PFSK-1 (cell line): ENCODE measurements at regions not wholly inside any gene's neighbourhood (a gene's known extent, or its start where the extent isn't known, plus 50 kb on each side); places are given as distances from the start of the nearest gene placed in this dataset.

Experiments
- FOXP2 ChIP-seq: optimal IDR thresholded peaks from 2 replicates; pipeline ENCODE3; 2011; ENCODE audit warnings: borderline replicate concordance, control low read depth, inconsistent platforms; ENCODE audit not compliant: insufficient read depth; ENCODE audit errors: extremely low read length, extremely low read depth
- POLR2AphosphoS5 ChIP-seq: IDR thresholded peaks from 2 replicates; pipeline ENCODE4 v1.6.1; 2012; ENCODE audit warnings: low read depth, mild to moderate bottlenecking, control low read depth, low read length, moderate library complexity
- REST ChIP-seq, 2 experiments: IDR thresholded peaks; 2 replicates each; pipeline versions ENCODE4 v1.6.1 to v1.8.0; 2011 to 2012; ENCODE audit warnings: low read depth in 2 of 2, low read length in 2 of 2, control low read depth in 1 of 2, inconsistent platforms in 1 of 2, mild to moderate bottlenecking in 1 of 2, moderate library complexity in 1 of 2; ENCODE audit not compliant: insufficient read depth in 1 of 2
- SIN3A ChIP-seq: IDR thresholded peaks from 2 replicates; pipeline ENCODE4 v1.6.1; 2012; ENCODE audit warnings: mild to moderate bottlenecking, low read length, moderate library complexity, borderline replicate concordance; ENCODE audit not compliant: insufficient read depth
- TAF1 ChIP-seq: IDR thresholded peaks from 2 replicates; pipeline ENCODE4 v1.6.1; 2012; ENCODE audit warnings: low read length, control low read depth, borderline replicate concordance; ENCODE audit not compliant: insufficient read depth

GRCh38 chr15:69929905-69930630 is 167.6 kb downstream of the TLE3 start:
- no peak for TF ChIP-seq SIN3A
- TF ChIP-seq TAF1: no peak

DNA sequence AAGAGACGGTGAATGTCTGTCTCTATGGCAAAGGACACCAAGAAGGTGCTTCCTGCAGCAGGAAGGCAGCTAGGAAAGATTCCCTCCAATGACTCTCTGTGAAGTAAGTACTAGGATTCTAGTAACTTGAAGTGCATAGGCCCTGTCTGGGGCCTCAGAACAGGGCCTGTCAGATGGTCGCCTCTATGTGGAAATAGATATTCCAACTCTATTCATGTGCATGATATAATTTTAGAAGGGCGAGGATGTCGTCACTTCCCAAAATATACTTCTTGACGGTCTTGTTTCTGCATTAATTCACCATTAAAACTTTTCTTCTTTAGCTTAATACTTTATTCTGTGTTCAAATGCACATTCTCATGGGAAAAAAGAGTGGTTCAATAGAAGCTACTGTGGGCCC is 167.0 kb downstream of the TLE3 start:
- no peak for TF ChIP-seq REST (IDR thresholded peaks at IDR 0.05; ENCODE audit: insufficient read depth in 1 of 2, low read depth in 2 of 2, low read length in 2 of 2)
- TF ChIP-seq SIN3A: no peak
- TF ChIP-seq FOXP2: no peak
- no peak for TF ChIP-seq POLR2AphosphoS5
- TF ChIP-seq TAF1: no peak

DNA sequence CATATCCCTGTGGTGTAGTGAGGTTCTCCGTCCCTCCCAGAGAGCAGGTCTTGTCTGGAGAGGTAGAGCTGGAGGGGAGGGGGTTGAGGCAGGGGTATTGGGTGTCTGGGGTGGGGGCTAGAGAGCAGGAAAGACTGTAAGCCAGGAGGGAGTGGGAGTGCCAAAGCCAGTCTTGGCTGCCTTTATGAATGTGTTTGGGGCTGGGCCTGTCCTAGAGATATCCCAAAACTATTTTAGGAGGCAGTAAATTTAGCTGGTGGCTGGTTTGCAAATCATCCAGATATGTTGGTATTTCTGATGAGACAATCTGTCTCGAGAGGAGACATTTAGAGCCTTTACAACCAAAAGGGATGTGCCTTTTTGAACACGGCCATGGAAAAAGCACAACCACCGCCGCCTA is 166.6 kb downstream of the TLE3 start:
- TF ChIP-seq SIN3A: no peak

- TF ChIP-seq TAF1: no peak
- no peak for TF ChIP-seq SIN3A
- no peak for TF ChIP-seq FOXP2
- no peak for TF ChIP-seq REST (IDR thresholded peaks at IDR 0.05; ENCODE audit: insufficient read depth in 1 of 2, low read depth in 2 of 2, low read length in 2 of 2)
- TF ChIP-seq POLR2AphosphoS5: no peak
Observed at GRCh38 chr15:69934607-69935006, 163.1 kb downstream of the TLE3 start.

GRCh38 chr15:69939513-69940440 is 157.9 kb downstream of the TLE3 start:
- TF ChIP-seq REST (IDR thresholded peaks at IDR 0.05; ENCODE audit: insufficient read depth in 1 of 2, low read depth in 2 of 2, low read length in 2 of 2) (no peak), SIN3A (no peak), TAF1 (no peak), FOXP2 (no peak), POLR2AphosphoS5 (no peak)
